ENCODE measurements at regions not wholly inside any gene's neighbourhood (a gene's known extent, or its start where the extent isn't known, plus 50 kb on each side); places are given as distances from the start of the nearest gene placed in this dataset.

DNA sequence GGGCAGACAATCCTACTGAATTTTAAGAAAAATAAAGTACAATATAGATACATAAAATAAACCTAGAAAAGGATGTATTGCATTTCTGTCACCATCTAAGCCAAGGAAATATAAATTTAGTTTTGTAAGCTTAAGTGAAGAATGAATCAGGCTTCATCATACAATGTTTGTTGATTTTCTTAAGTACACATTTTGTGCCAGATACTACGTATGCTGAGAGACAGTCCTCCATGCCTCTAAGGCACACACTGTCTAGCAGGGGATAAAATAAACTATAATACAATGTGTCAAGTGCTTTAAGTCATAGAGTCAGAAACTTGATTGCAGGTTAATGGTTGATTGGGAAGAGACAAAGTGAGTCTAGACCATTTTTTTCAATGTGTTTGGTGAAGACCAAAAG lies 465.7 kb downstream of the TBC1D4 start:
- TF ChIP-seq CTCF (IDR thresholded peaks at IDR 0.05; ENCODE audit: low read length), result no peak
- no peak for TF ChIP-seq EZH2 (optimal IDR thresholded peaks at IDR 0.05; ENCODE audit: low read depth, low read length)
- no peak for TF ChIP-seq EZH2phosphoT487 (IDR thresholded peaks at IDR 0.05; ENCODE audit: low read length)
